Activated naive CD4-positive, alpha-beta T cell treated with anti-CD3 and anti-CD28 coated beads for 36 hours (primary cell): ENCODE measurements at regions not wholly inside any gene's neighbourhood (a gene's known extent, or its start where the extent isn't known, plus 50 kb on each side); places are given as distances from the start of the nearest gene placed in this dataset.
"Not testable (repeated sequence)": the region's sequence is repeated elsewhere in the genome, so short reads cannot be mapped to it uniquely, and the experiment has no call there.

ENCODE experiments used
- CTCF ChIA-PET: fragments of 350-600 bp; sonication (Branson Sonifier 250); formaldehyde crosslinking; loops from one replicate; lab custom pipeline; 2021; ENCODE audit warnings: antibody characterized with exemption; lab: Charles Lee
- DNase-seq: peaks from one replicate; pipeline ENCODE4 v3.0.0-alpha.2; 2020
- H3K27ac Mint-ChIP-seq: one replicate; pipeline ENCODE4 v1.8.0; 2021; ENCODE audit warnings: mild to moderate bottlenecking, mixed read lengths
- H3K27me3 Mint-ChIP-seq: one replicate; pipeline ENCODE4 v1.8.0; 2021; ENCODE audit warnings: low read depth, mixed read lengths
- H3K36me3 Mint-ChIP-seq: one replicate; pipeline ENCODE4 v1.8.0; 2021; ENCODE audit warnings: low read depth, mixed read lengths
- H3K4me1 Mint-ChIP-seq: one replicate; pipeline ENCODE4 v1.8.0; 2021; ENCODE audit warnings: low read depth, mixed read lengths
- H3K4me3 Mint-ChIP-seq: one replicate; pipeline ENCODE4 v1.8.0; 2021; ENCODE audit warnings: mild to moderate bottlenecking, moderate library complexity, mixed read lengths
- H3K9me3 Mint-ChIP-seq: one replicate; pipeline ENCODE4 v1.8.0; 2021; ENCODE audit warnings: mixed read lengths
- intact Hi-C: fragments of 100-400 bp; cut with micrococcal nuclease; formaldehyde crosslinking; loops from one replicate; pipeline ENCODE4 v1.15.1; 2023

- CTCF ChIA-PET, result interaction anchor here (0.7 kb wide), 1 partner anchor 180 kb away, joined by 3 read pairs; no protein-coding TSS in a partner anchor
- H3K27ac Mint-ChIP-seq, intact Hi-C loops, H3K4me1 Mint-ChIP-seq, H3K9me3 Mint-ChIP-seq, H3K36me3 Mint-ChIP-seq, DNase-seq, H3K4me3 Mint-ChIP-seq, H3K27me3 Mint-ChIP-seq: not testable (repeated sequence)
Measured at GRCh38 chr4:86413426-86413825, 53.6 kb upstream of the MAPK10 start.

GRCh38 chr4:86414686-86415085 lies 54.8 kb upstream of the MAPK10 start:
- Mint-ChIP-seq H3K36me3 (no peaks in the 10 kb centered on the region), H3K27me3 (peaks cover 3% of the 10 kb centered on the region), H3K9me3 (peaks cover 9% of the 10 kb centered on the region), H3K4me3 (no peak overlapping the region), H3K27ac (no peak overlapping the region), H3K4me1 (no peaks in the 10 kb centered on the region)
- intact Hi-C loops, result no loop called here
- DNase-seq, result no peak
- CTCF ChIA-PET, result no interaction called here

GRCh38 chr4:86416081-86416480 lies 56.2 kb upstream of the MAPK10 start:
- H3K4me3 Mint-ChIP-seq, result no peak overlapping the region
- peaks cover 3% of the 10 kb centered on the region for H3K27me3 Mint-ChIP-seq
- intact Hi-C loops, result no loop called here
- H3K9me3 Mint-ChIP-seq, result peaks cover 6% of the 10 kb centered on the region
- H3K4me1 Mint-ChIP-seq, result no peaks in the 10 kb centered on the region
- CTCF ChIA-PET, result no interaction called here
- no peaks in the 10 kb centered on the region for H3K36me3 Mint-ChIP-seq
- DNase-seq, result no peak
- H3K27ac Mint-ChIP-seq, result no peak overlapping the region

GRCh38 chr4:86421461-86421860 lies 61.6 kb upstream of the MAPK10 start:
- intact Hi-C loops, result no loop called here

GRCh38 chr4:86431543-86432116 lies 71.8 kb upstream of the MAPK10 start:
- H3K4me3 Mint-ChIP-seq, result no peak overlapping the region
- no peaks in the 10 kb centered on the region for H3K9me3 Mint-ChIP-seq
- CTCF ChIA-PET, result no interaction called here
- H3K27me3 Mint-ChIP-seq, result no peaks in the 10 kb centered on the region
- no peaks in the 10 kb centered on the region for H3K36me3 Mint-ChIP-seq
- H3K27ac Mint-ChIP-seq, result no peak overlapping the region
- H3K4me1 Mint-ChIP-seq, result no peaks in the 10 kb centered on the region
- no peak for DNase-seq
- intact Hi-C loops, result no loop called here

More at GRCh38 chr4:86421461-86421860, 61.6 kb upstream of the MAPK10 start:
- H3K9me3 Mint-ChIP-seq, result no peaks in the 10 kb centered on the region
- no peaks in the 10 kb centered on the region for H3K27me3 Mint-ChIP-seq
- no peaks in the 10 kb centered on the region for H3K36me3 Mint-ChIP-seq
- DNase-seq, result no peak
- CTCF ChIA-PET, result no interaction called here
- H3K4me3 Mint-ChIP-seq, result no peak overlapping the region
- H3K27ac Mint-ChIP-seq, result no peak overlapping the region
- H3K4me1 Mint-ChIP-seq, result no peaks in the 10 kb centered on the region

GRCh38 chr4:86432559-86433134 lies 72.8 kb upstream of the MAPK10 start:
- Mint-ChIP-seq H3K9me3 (no peaks in the 10 kb centered on the region), H3K4me1 (no peaks in the 10 kb centered on the region), H3K4me3 (no peak overlapping the region), H3K27ac (no peak overlapping the region), H3K36me3 (no peaks in the 10 kb centered on the region), H3K27me3 (no peaks in the 10 kb centered on the region)
- DNase-seq, result no peak
- intact Hi-C loops, result no loop called here
- CTCF ChIA-PET, result interaction anchor here (0.5 kb wide), 1 partner anchor 113 kb away, joined by 3 read pairs; no protein-coding TSS in a partner anchor

- peaks cover 3% of the 10 kb centered on the region for H3K27me3 Mint-ChIP-seq
- H3K4me1 Mint-ChIP-seq, result no peaks in the 10 kb centered on the region
- no peak for DNase-seq
- H3K36me3 Mint-ChIP-seq, result no peaks in the 10 kb centered on the region
- no peak overlapping the region for H3K4me3 Mint-ChIP-seq
- intact Hi-C loops, result no loop called here
- CTCF ChIA-PET, result no interaction called here
- peaks cover 2% of the 10 kb centered on the region for H3K9me3 Mint-ChIP-seq
- no peak overlapping the region for H3K27ac Mint-ChIP-seq
Measured at GRCh38 chr4:86439293-86439692, 79.4 kb upstream of the MAPK10 start.

GRCh38 chr4:86441175-86441936 lies 81.5 kb upstream of the MAPK10 start:
- intact Hi-C loops, result no loop called here
- H3K27ac Mint-ChIP-seq, result no peak overlapping the region

GRCh38 chr4:86442881-86443280 lies 83.0 kb upstream of the MAPK10 start:
- no peak for DNase-seq
- intact Hi-C loops, result no loop called here
- H3K36me3 Mint-ChIP-seq, result no peaks in the 10 kb centered on the region
- H3K4me1 Mint-ChIP-seq, result no peaks in the 10 kb centered on the region
- peaks cover 2% of the 10 kb centered on the region for H3K9me3 Mint-ChIP-seq
- H3K27ac Mint-ChIP-seq, result no peak overlapping the region
- peaks cover 3% of the 10 kb centered on the region for H3K27me3 Mint-ChIP-seq
- CTCF ChIA-PET, result no interaction called here
- no peak overlapping the region for H3K4me3 Mint-ChIP-seq

More at GRCh38 chr4:86441175-86441936, 81.5 kb upstream of the MAPK10 start:
- H3K27me3 Mint-ChIP-seq, result peaks cover 3% of the 10 kb centered on the region
- H3K4me3 Mint-ChIP-seq, result no peak overlapping the region
- H3K36me3 Mint-ChIP-seq, result no peaks in the 10 kb centered on the region
- DNase-seq, result no peak
- peaks cover 2% of the 10 kb centered on the region for H3K9me3 Mint-ChIP-seq
- H3K4me1 Mint-ChIP-seq, result no peaks in the 10 kb centered on the region
- CTCF ChIA-PET, result no interaction called here

GRCh38 chr4:86443495-86443894 lies 83.6 kb upstream of the MAPK10 start:
- H3K9me3 Mint-ChIP-seq, result peaks cover 2% of the 10 kb centered on the region
- peaks cover 3% of the 10 kb centered on the region for H3K27me3 Mint-ChIP-seq
- no peak for DNase-seq
- H3K36me3 Mint-ChIP-seq, result no peaks in the 10 kb centered on the region
- intact Hi-C loops, result no loop called here
- H3K4me3 Mint-ChIP-seq, result no peak overlapping the region
- CTCF ChIA-PET, result no interaction called here
- H3K27ac Mint-ChIP-seq, result no peak overlapping the region
- no peaks in the 10 kb centered on the region for H3K4me1 Mint-ChIP-seq

- Mint-ChIP-seq H3K9me3 (peaks cover 2% of the 10 kb centered on the region), H3K4me1 (peaks cover 2% of the 10 kb centered on the region), H3K36me3 (no peaks in the 10 kb centered on the region), H3K27ac (no peak overlapping the region), H3K27me3 (peaks cover 13% of the 10 kb centered on the region), H3K4me3 (no peak overlapping the region)
- intact Hi-C loops, result no loop called here
- CTCF ChIA-PET, result no interaction called here
- DNase-seq, result no peak
Measured at GRCh38 chr4:86446996-86447395, 87.1 kb upstream of the MAPK10 start.

GRCh38 chr4:86448871-86449270 lies 89.0 kb upstream of the MAPK10 start:
- Mint-ChIP-seq H3K4me3 (no peak overlapping the region), H3K4me1 (peaks cover 2% of the 10 kb centered on the region), H3K27me3 (peaks cover 14% of the 10 kb centered on the region), H3K27ac (no peak overlapping the region), H3K36me3 (no peaks in the 10 kb centered on the region), H3K9me3 (no peaks in the 10 kb centered on the region)
- CTCF ChIA-PET, result no interaction called here
- no peak for DNase-seq
- intact Hi-C loops, result no loop called here
